PC-3 (cell line): ENCODE measurements at regions not wholly inside any gene's neighbourhood (a gene's known extent, or its start where the extent isn't known, plus 50 kb on each side); places are given as distances from the start of the nearest gene placed in this dataset.

ENCODE experiments used
- CTCF ChIP-seq: fragments of 300-600 bp; sonication (generic); conservative IDR thresholded peaks from 2 replicates; pipeline ENCODE4 v1.5.1; 2017; ENCODE audit warnings: antibody characterized with exemption, low read depth, mild to moderate bottlenecking, low read length
- EZH2 ChIP-seq: fragments of 300-600 bp; sonication (generic); IDR thresholded peaks from one replicate; pipeline ENCODE4 v1.6.1; 2017; ENCODE audit warnings: antibody characterized with exemption, mild to moderate bottlenecking, low read length; ENCODE audit not compliant: unreplicated experiment

- TF ChIP-seq CTCF, result no peak
- TF ChIP-seq EZH2, result no peak
Measured at GRCh38 chr15:58329211-58329610, 102.6 kb upstream of the LIPC start.
